Fibroblast of upper back skin (primary cell): ENCODE measurements at regions not wholly inside any gene's neighbourhood (a gene's known extent, or its start where the extent isn't known, plus 50 kb on each side); places are given as distances from the start of the nearest gene placed in this dataset.

Experiments
- DNase-seq: peaks from one replicate; pipeline ENCODE4 v3.0.0-alpha.2; 2013

DNA sequence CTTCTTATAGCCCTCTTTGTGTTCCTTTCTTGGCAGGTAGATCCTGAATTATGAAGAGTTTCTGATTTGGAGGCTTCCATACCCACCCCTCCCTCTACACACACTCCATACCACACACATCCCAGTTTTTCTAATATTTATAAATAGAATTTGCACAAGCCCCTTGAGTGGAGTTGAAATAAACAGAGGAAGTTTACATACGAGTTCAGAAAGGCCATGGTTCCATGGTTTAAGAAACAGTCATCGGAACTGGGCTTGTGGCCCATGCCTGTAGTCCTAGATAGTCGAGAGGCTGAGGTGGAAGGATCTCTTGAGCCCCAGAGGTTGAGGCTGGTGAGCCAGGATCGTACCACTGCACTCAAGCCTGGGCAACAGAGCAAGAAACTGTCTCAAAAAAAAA is 62.7 kb upstream of the TANC1 start:
- no peak for DNase-seq

DNA sequence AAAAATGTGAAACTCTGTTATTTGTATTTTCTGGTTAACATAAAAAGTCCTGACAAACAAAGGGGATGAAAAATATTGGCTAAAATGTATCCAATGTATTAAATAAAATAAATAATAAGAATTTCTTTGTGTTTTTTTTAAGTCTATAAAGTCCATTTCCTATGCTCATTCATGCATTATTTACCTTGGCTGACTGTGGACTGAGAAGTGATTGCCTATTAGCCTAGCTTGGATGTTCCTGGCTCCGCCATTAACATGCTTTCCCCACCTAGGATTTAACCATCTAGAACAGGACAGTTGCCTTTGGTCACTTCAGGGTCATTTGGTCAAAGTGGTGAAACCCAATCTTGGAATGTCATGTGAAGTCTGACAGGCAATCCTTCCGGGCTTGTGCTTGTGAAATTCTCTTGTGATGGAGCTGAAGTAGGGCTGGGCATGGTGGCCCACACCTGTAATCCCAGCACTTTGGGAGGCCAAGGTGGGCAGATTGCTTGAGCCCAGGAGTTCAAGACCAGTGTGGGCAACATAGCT is 60.4 kb upstream of the TANC1 start:
- no peak for DNase-seq

DNA sequence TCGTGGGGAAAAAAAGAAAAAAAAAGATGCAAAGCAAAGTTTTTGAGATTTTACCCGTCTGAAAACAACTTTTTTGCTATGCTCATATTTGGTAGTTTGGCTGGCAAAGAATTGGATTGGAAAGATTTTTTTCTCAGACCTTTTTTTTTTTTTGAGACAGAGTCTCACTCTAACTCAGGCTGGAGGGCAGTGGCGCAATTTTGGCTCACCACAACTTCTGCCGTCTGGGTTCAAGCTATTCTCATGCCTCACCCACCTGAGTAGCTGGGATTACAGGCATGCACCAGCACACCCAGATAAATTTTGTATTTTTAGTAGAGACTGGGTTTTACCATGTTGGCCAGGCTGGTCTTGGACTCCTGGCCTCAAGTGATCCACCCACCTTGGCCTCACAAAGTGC is 56.3 kb upstream of the TANC1 start:
- no peak for DNase-seq

GRCh38 chr2:158912765-158913164 is 55.7 kb upstream of the TANC1 start:
- no peak for DNase-seq

DNA sequence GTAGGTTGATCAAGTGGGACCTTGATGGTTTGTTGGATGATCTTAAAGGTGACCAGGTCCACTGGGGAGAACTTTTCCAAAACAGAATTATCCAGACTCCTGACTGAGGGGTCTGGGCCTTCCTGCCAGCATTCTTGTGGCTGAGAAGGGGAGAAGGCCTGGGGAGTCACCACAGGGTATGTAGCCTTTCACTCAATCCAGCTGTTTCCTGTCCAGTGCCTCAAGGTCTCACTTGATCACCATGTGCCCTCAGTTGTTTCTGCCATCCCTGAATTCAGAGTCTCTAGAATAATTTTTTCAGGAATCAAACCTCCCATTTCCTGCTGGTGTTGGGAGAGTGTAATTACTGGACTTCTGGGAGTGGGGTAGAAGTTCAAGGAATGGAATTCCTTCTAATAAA is 54.4 kb upstream of the TANC1 start:
- DNase-seq: peak; percentile 40

DNA sequence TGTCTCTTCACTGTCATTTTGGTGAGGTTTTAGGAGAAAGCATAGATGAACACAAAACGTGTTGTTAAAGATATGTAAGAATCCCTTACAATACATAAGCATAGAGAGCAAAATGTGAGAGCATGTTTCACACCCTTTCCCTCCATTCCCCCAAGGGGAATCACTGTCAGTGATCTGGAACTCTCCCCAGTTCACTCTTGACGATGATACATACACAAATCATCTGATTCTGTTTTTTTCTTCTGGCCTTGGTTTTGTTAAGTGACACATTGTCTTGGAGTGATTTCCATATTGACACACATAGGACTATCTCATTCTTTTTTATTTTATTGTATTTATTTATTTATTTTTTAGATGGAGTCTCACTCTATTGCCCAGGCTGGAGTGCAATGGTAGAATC is 53.7 kb upstream of the TANC1 start:
- DNase-seq: peak; percentile 68

DNA sequence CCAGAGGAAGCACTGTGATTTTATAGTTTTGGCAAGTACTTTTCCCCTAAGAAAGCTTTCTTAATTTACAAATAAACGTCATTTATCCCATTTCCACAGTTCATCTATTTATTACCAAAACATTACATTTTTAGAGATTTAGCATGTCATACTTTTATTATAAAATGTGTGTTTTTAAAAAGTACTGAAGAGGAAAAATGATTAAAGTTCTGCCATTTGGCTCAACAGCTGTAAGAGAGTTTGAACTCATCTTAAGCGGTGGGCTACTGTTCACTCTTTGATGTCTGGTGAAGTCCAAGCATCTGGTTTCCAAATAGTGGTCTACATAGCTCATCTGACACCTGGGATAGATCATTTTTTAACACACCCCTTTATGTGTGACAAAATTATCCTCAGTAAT is 51.3 kb upstream of the TANC1 start:
- DNase-seq: no peak

DNA sequence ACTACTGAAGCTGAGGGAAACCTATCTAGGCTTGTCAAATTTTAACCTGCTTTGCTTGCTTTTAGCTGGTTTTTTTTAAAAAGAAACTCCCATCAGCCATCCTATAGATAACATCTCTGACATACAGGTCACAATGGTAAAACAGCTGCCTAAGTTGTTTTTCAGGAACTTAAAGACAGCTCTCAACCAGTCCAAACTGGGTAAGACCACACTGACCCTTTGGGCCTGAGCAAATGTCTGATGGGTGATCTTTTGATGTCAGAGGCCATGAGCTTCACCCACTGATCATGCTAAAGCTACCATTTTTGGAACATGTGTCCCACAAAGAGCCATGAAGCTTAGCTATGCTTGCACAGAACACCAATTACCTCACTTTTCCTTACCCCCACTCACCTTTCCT is 50.0 kb upstream of the TANC1 start:
- DNase-seq: no peak
